ENCODE measurements at regions not wholly inside any gene's neighbourhood (a gene's known extent, or its start where the extent isn't known, plus 50 kb on each side); places are given as distances from the start of the nearest gene placed in this dataset.

GRCh38 chr1:195462152-195462551, 1146.1 kb downstream of the KCNT2 start:
- H3K27me3 ChIP-seq (ENCODE audit: insufficient read depth, poor library complexity, severe bottlenecking) = no peaks in the 10 kb centered on the region
- H3K27ac ChIP-seq (replicated peaks) = no peak overlapping the region
- TF ChIP-seq CTCF (IDR thresholded peaks at IDR 0.05; ENCODE audit: insufficient read depth, low read length) (no peak), POLR2AphosphoS5 (IDR thresholded peaks at IDR 0.05; ENCODE audit: low read depth) (no peak), SPI1 (IDR thresholded peaks at IDR 0.05; ENCODE audit: borderline replicate concordance, low read depth) (no peak), REST (IDR thresholded peaks at IDR 0.05; ENCODE audit: insufficient replicate concordance, low read depth) (no peak), GABPA (IDR thresholded peaks at IDR 0.05; ENCODE audit: low read depth) (no peak)
- H3K4me3 ChIP-seq (replicated peaks; ENCODE audit: insufficient read depth, low read length) = no peak overlapping the region
- DNase-seq (ENCODE audit: low read depth in 1 of 2, low spot score in 1 of 2) = no peak

GRCh38 chr1:195458365-195458764, 1149.9 kb downstream of the KCNT2 start:
- Histone ChIP-seq H3K27me3 (ENCODE audit: insufficient read depth, poor library complexity, severe bottlenecking) (no peaks in the 10 kb centered on the region), H3K27ac (replicated peaks) (no peak overlapping the region), H3K4me3 (replicated peaks; ENCODE audit: insufficient read depth, low read length) (no peak overlapping the region)
- TF ChIP-seq REST (IDR thresholded peaks at IDR 0.05; ENCODE audit: insufficient replicate concordance, low read depth) = no peak
- TF ChIP-seq SPI1 (IDR thresholded peaks at IDR 0.05; ENCODE audit: borderline replicate concordance, low read depth) = no peak
- TF ChIP-seq POLR2AphosphoS5 (IDR thresholded peaks at IDR 0.05; ENCODE audit: low read depth) = no peak
- TF ChIP-seq GABPA (IDR thresholded peaks at IDR 0.05; ENCODE audit: low read depth) = no peak
- TF ChIP-seq CTCF (IDR thresholded peaks at IDR 0.05; ENCODE audit: insufficient read depth, low read length) = no peak
- DNase-seq (ENCODE audit: low read depth in 1 of 2, low spot score in 1 of 2) = no peak

- TF ChIP-seq SPI1 (IDR thresholded peaks at IDR 0.05; ENCODE audit: borderline replicate concordance, low read depth) (no peak), REST (IDR thresholded peaks at IDR 0.05; ENCODE audit: insufficient replicate concordance, low read depth) (no peak), POLR2AphosphoS5 (IDR thresholded peaks at IDR 0.05; ENCODE audit: low read depth) (no peak), GABPA (IDR thresholded peaks at IDR 0.05; ENCODE audit: low read depth) (no peak), CTCF (IDR thresholded peaks at IDR 0.05; ENCODE audit: insufficient read depth, low read length) (no peak)
- no peak overlapping the region for H3K27ac ChIP-seq (replicated peaks)
Measured at GRCh38 chr1:195450794-195451193, 1157.4 kb downstream of the KCNT2 start.

More at GRCh38 chr1:195450794-195451193, 1157.4 kb downstream of the KCNT2 start:
- Histone ChIP-seq H3K4me3 (replicated peaks; ENCODE audit: insufficient read depth, low read length) (no peak overlapping the region), H3K27me3 (ENCODE audit: insufficient read depth, poor library complexity, severe bottlenecking) (no peaks in the 10 kb centered on the region)
- DNase-seq (ENCODE audit: low read depth in 1 of 2, low spot score in 1 of 2) = no peak

All from HL-60 (cell line).